AG04449 (cell line): ENCODE measurements at regions not wholly inside any gene's neighbourhood (a gene's known extent, or its start where the extent isn't known, plus 50 kb on each side); places are given as distances from the start of the nearest gene placed in this dataset.

Experiments used
- CTCF ChIA-PET: fragments of 350-600 bp; formaldehyde crosslinking; extraction: SDS; loops from one replicate; lab custom pipeline; 2021; ENCODE audit warnings: antibody characterized with exemption; lab: Yijun Ruan, JAX
- POLR2A ChIA-PET: fragments of 400-600, 350-600 bp; formaldehyde crosslinking; extraction: SDS; loops from one replicate; lab custom pipeline; 2020; ENCODE audit warnings: antibody characterized with exemption, inconsistent platforms; lab: Yijun Ruan, JAX
- DNase-seq: peaks from one replicate; pipeline ENCODE4 v3.0.0-alpha.2; 2010; ENCODE audit warnings: low read depth, low spot score
- H3K4me3 ChIP-seq: 2 replicates; pipeline ENCODE4 v1.5.1; 2011; ENCODE audit warnings: low read depth, mild to moderate bottlenecking, control low read depth, low read length
- CTCF ChIP-seq: IDR thresholded peaks from one replicate; pipeline ENCODE4 v1.5.1; 2011; ENCODE audit warnings: mild to moderate bottlenecking, moderate library complexity, low read length, control low read depth, inconsistent platforms; ENCODE audit not compliant: insufficient read depth; ENCODE audit errors: missing control alignments

DNA sequence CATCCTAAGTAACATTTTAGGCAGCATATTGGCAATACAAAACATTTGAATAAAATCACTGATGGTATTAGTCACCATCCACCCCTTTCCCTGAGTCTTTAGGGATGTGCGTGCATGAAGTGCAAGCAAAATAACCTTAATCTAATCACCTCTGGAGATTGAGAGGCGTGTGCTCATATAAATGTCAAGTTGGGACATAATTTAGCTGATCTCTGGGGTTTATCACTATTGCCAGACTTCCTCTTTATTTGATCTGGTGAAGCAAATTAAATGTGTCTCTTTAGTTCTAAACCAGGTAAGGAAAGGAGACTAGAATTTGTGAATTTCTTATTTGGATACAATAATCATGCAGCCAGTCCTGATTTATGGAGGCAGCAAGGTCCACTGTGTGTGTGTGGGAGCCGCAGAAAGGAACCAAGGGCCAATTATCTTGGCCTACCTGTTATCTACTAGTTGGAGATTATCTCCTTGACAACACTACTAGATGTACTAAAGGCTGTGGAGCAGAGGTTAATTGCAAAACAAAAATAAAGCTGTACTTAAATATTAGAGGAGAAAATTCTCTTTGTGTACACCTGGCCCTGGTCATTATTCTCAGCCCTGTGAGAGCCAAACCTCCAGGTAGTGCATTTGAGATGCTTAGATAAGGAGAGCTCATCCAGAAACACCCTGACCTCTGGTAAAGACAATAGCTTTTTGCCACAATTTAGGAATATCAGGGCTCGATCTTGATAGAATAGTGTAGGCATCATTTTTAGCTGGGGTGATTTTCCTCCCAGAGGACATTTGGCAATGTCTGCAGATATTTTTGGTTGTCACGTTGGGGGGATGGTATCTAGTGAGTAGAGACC is 78.2 kb downstream of the HRH4 start:
- no peak for DNase-seq
- POLR2A ChIA-PET, result no interaction called here
- CTCF ChIA-PET, result interaction anchor here (1.0 kb wide), 1 partner anchor 15 kb away, joined by 3 read pairs; no protein-coding TSS in a partner anchor
- TF ChIP-seq CTCF, result no peak
- no peak overlapping the region for H3K4me3 ChIP-seq

DNA sequence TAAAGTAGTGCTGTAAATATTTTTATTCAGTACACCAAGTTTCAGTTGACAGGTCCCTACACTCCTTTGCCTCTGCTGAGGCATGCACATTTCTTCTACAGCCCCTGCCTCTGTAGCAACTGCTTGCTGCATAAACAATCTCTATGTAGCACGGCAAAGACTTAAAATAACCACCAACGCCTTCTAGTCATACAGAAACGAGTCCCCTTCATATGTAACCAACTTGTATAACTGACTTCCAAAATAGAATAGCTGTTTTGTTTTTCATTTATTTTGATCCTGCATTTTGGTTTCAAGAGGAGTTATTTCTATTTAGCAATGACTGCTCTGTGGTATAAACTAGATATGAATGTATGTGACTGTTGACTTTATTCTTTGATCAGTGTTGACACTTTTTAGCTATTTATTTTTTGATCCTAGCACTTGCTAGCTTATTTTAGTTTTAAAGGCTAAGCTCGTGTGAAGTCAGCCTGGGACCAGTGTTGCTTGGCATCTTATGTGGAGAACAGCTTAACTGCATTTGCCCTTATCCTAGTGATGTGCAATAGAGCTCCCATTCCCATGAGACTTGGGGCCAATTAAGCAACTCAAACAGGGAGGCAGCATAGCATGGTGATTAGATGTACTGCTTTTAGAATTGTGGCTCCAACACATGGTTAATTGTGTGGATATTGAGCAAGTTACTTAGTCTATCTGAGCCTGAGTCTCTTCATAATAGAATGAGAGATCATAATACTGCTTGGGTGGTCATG is 79.6 kb downstream of the HRH4 start:
- DNase-seq, result no peak
- no peak overlapping the region for H3K4me3 ChIP-seq
- TF ChIP-seq CTCF, result no peak
- POLR2A ChIA-PET, result no interaction called here
- CTCF ChIA-PET, result interaction anchor here (1.3 kb wide), 1 partner anchor 51 kb away, joined by 3 read pairs; no protein-coding TSS in a partner anchor

GRCh38 chr18:24540896-24541295 is 80.5 kb downstream of the HRH4 start:
- no peak for TF ChIP-seq CTCF
- H3K4me3 ChIP-seq, result no peak overlapping the region
- ChIA-PET POLR2A (no interaction called here), CTCF (interaction anchor here (1.3 kb wide), 1 partner anchor 52 kb away, joined by 3 read pairs; no protein-coding TSS in a partner anchor)
- DNase-seq, result no peak

DNA sequence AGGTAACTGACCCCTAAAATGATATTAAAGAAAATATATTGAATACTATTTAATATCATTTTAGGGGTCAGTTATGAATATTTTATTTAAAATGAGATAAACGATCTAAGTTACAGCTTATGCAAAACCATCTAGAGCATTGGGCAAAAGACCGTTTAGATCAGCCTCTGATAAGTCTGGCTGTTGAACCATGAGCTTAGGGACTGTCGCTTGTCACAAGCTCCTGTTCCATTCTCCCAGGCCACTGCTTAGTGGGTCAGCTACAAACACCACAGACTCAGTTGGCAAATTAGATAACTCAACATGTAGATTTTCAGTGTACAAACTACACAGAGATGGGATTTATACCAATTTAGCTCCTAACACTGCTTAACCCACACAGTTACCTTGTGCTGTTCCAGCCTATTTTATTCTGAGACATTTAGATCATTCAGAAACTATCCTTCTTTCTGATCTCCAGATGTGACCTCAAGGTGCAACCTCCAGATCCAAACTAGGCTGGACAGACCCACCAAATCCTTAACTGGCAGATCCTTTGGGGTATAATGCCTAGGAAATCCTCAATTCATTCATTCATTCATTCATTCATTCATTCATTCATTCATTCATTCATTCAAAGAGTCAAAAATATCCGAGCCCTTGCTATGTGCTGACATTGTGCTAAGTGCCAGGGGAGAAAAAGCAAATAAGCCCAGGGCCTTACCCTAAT is 82.8 kb downstream of the HRH4 start:
- ChIA-PET POLR2A (no interaction called here), CTCF (interaction anchor here (0.6 to 2.1 kb wide), 4 partner anchors 13 to 1798 kb away, joined by 3 to 8 read pairs (median 4); no protein-coding TSS in a partner anchor)
- H3K4me3 ChIP-seq, result no peak overlapping the region
- no peak for DNase-seq
- TF ChIP-seq CTCF, result no peak

DNA sequence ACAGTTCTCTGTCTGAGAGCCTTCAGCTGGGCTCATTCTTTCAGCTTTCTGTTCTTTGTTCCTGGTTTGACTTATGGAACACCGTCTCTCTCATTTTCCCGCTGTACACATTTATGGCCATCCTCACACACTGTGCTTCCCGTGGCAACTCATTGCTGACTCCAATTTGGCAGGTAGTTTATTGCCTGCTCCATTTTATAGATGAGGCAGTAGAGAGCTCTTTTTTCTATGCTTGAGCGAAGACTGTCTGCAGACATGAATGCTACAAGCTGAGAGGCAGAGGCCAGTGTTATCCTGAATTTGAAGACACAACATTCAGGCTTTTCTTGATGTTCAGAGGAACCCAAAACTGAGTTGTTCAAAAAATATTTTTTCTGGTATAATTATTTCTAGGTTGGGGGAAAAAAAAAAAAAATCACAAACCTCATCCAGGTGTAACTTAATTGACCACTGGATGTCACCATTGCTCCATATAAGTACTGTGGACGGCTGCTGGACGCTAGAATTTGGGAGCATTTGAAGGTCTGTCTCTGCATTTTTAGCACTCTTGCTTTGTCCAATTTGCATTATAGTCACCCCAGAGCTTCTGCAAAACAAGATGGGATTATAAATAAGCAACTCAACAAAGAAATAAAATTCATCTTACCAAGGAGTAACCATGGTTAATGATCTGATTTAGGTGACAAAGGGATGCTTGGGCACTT is 83.5 kb downstream of the HRH4 start:
- POLR2A ChIA-PET, result no interaction called here
- no peak for TF ChIP-seq CTCF
- CTCF ChIA-PET, result interaction anchor here (0.6 to 2.1 kb wide), 4 partner anchors 13 to 1797 kb away, joined by 3 to 8 read pairs (median 4); no protein-coding TSS in a partner anchor
- DNase-seq, result no peak
- H3K4me3 ChIP-seq, result no peak overlapping the region
